IPS-NIHi7 (cell line): ENCODE measurements at regions not wholly inside any gene's neighbourhood (a gene's known extent, or its start where the extent isn't known, plus 50 kb on each side); places are given as distances from the start of the nearest gene placed in this dataset.
A peak's percentile ranks its signal among the peaks of the same experiment; 100 is the strongest.

Source experiments
- DNase-seq: peaks from one replicate; pipeline ENCODE4 v3.0.0; 2012; ENCODE audit warnings: mixed read lengths; ENCODE audit errors: extremely low spot score

- no peak for DNase-seq
Measured at GRCh38 chr14:36465178-36465577, 54.9 kb downstream of the NKX2-1 start.

- DNase-seq, result no peak
Measured at GRCh38 chr14:36462890-36463289, 57.1 kb downstream of the NKX2-1 start.

GRCh38 chr14:36455241-36455627, 64.8 kb downstream of the NKX2-1 start:
- DNase-seq, result no peak

- DNase-seq, result no peak
Measured at GRCh38 chr14:36454599-36455240, 65.3 kb downstream of the NKX2-1 start.

- no peak for DNase-seq
Measured at GRCh38 chr14:36452860-36453259, 67.2 kb downstream of the NKX2-1 start.

GRCh38 chr14:36451310-36452065, 68.5 kb downstream of the NKX2-1 start:
- DNase-seq, result no peak

- peak; percentile 51 for DNase-seq
Measured at GRCh38 chr14:36450550-36450949, 69.5 kb downstream of the NKX2-1 start.

- no peak for DNase-seq
Measured at GRCh38 chr14:36449903-36450302, 70.1 kb downstream of the NKX2-1 start.

GRCh38 chr14:36443374-36443773, 76.7 kb downstream of the NKX2-1 start:
- no peak for DNase-seq

- DNase-seq, result peak; percentile 46
Measured at GRCh38 chr14:36442824-36443241, 77.2 kb downstream of the NKX2-1 start.

GRCh38 chr14:36441283-36441682, 78.7 kb downstream of the NKX2-1 start:
- no peak for DNase-seq

- no peak for DNase-seq
Measured at GRCh38 chr14:36439766-36440165, 80.3 kb downstream of the NKX2-1 start.

- no peak for DNase-seq
Measured at GRCh38 chr14:36438883-36439282, 81.1 kb downstream of the NKX2-1 start.

- DNase-seq, result no peak
Measured at GRCh38 chr14:36430662-36431084, 89.4 kb downstream of the NKX2-1 start.

GRCh38 chr14:36430169-36430568, 89.9 kb downstream of the NKX2-1 start:
- DNase-seq, result no peak

GRCh38 chr14:36429692-36430091, 90.3 kb downstream of the NKX2-1 start:
- DNase-seq, result no peak

- DNase-seq, result no peak
Measured at GRCh38 chr14:36428350-36428749, 91.7 kb downstream of the NKX2-1 start.

GRCh38 chr14:36426836-36427235, 93.2 kb downstream of the NKX2-1 start:
- DNase-seq, result no peak

GRCh38 chr14:36426113-36426512, 93.9 kb downstream of the NKX2-1 start:
- DNase-seq, result no peak

- no peak for DNase-seq
Measured at GRCh38 chr14:36424478-36425102, 95.4 kb downstream of the NKX2-1 start.

GRCh38 chr14:36423430-36423829, 96.6 kb downstream of the NKX2-1 start:
- no peak for DNase-seq

GRCh38 chr14:36420149-36420687, 99.8 kb upstream of the MBIP start:
- DNase-seq, result no peak

- DNase-seq, result no peak
Measured at GRCh38 chr14:36418937-36419336, 98.5 kb upstream of the MBIP start.
